Stimulated activated CD8-positive, alpha-beta memory T cell treated with anti-CD3 and anti-CD28 coated beads, Interleukin-7, amount 100 ng/mL, for 1 hour (primary cell): ENCODE measurements at regions not wholly inside any gene's neighbourhood (a gene's known extent, or its start where the extent isn't known, plus 50 kb on each side); places are given as distances from the start of the nearest gene placed in this dataset.
"Not testable (repeated sequence)": the region's sequence is repeated elsewhere in the genome, so short reads cannot be mapped to it uniquely, and the experiment has no call there.

Experiments
- DNase-seq, 2 donors: peaks; one replicate each; pipeline ENCODE4 v3.0.0-alpha.2; 2020; ENCODE audit warnings: low read depth in 2 of 2

GRCh38 chr3:109995377-109995776 lies 658.0 kb upstream of the DPPA4 start:
- DNase-seq: no peak

GRCh38 chr3:110001905-110002304 lies 664.6 kb upstream of the DPPA4 start:
- not testable (repeated sequence) for DNase-seq

DNA sequence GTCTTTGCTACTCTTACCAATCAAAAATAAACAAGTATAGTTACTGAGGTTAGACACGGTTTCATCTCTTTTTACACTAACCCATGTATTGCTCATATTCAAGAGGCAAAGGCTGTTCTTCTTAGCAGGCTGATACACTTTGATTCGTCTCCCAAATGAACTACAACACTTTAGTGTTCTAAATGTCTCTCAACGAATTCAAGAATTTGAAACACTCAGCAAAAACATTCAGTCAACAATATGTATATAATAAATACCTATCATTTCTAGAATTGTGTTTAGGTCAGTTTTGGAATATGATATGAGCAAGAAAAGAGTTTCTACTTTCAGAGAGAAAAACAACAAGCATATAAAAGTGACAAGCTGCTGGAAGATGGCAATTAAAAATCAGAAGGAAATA lies 669.6 kb upstream of the DPPA4 start:
- DNase-seq: no peak

DNA sequence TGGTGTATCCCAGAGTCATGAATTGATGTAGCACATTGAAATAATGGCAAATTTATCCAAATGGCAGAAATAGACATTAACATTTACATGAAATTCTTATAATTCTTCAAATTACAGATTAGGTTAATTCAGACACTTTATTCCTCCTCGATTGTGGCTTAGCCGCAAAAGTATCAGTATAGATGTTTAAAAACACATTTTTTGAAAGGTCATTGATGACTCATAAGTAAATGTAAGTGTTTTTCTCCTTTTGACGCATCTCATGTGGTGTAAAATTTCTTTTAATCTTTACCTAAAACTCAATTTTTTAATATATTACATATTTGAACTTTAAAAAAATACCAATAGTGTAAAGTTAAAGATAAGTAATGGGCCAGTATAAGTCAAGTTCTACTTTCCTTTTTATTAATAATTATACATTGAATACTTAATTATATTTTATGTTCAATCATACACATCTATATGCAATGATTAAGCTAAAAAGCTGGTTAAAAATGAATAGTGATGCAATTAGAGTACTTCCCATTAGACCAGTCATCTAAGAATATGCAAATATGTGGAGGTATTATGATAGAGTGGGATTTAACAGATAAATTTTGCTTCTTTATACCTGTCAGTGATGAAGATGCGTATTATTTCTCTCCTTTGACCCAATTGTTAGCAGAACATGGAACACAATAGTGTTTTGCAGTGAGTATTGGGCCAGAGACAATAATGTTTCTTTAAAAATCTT lies 678.1 kb upstream of the DPPA4 start:
- DNase-seq: no peak

- DNase-seq: no peak
Measured at GRCh38 chr3:110016235-110016815, 679.0 kb upstream of the DPPA4 start.

DNA sequence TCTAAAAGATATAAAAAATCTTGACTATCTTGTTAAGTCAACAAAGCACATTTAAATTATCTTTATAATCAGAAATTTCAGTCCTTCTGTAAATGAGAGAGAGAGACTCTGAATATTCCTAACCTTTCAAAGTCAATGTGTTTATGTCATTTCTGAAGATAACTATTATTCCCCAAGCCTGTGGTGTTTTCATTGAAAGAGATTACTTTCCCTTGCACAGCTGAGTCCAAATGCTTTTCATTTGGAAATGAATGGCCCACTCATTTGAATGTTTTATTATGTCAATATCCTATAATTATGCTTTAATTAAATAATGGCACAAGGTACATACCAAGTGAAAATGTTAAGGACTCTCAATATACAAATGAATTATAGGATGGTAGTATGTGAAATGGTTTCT lies 680.0 kb upstream of the DPPA4 start:
- no peak for DNase-seq

DNA sequence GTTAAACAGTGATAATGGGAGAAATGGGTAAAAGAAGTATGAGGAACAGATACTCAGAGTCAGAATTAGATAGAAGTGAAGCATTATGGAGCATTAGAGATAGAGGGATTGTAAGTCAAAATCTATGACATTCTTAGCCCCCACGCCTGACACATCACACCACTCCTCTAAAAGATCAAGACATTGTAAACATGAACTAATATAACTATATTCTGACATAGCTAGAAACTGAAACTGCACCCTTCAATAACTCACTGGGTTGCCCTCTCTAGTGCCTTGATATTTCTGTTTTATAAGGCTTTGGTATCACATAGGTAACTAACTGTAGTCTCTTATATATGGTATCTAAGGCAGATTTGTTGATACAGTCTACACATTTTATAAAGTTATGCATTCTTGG lies 684.3 kb upstream of the DPPA4 start:
- no peak for DNase-seq

DNA sequence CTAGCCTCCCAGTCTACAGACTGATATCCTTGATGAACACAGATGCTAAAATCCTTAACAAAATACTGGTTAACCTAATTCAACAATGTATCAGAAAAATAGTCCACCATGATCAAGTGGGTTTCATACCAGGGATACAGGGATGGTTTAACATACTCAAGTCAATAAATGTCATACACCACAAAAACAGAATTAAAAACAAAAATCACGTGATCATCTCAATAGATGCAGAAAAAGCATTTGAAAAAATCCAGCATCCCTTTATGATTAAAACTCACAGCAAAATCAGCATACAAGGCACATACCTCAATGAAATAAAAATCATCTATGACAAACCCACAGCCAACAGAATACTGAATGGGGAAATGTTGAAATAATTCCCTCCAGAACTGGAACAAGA lies 685.7 kb upstream of the DPPA4 start:
- DNase-seq: not testable (repeated sequence)

GRCh38 chr3:110026421-110026820 lies 689.1 kb upstream of the DPPA4 start:
- DNase-seq: no peak

GRCh38 chr3:110027446-110028080 lies 690.2 kb upstream of the DPPA4 start:
- no peak for DNase-seq

DNA sequence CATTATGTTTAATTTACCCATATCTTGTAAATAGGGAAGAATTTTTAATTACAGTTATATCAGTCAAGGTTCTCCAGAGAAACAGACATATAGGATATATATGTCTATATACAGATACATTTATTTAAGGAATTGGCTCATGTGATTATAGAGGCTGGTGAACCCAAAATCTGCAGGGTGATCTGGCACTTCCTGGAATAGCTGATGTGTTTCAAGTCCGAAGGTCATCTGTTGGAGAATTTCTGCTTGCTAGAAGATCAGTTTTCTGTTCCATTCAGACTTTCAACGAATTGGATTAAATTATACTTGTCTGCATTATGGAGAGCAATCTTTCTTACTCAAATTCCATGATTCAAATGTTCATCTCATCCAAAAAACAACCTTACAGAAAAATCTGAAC lies 694.6 kb upstream of the DPPA4 start:
- no peak for DNase-seq

GRCh38 chr3:110059431-110059830 lies 722.1 kb upstream of the DPPA4 start:
- no peak for DNase-seq

DNA sequence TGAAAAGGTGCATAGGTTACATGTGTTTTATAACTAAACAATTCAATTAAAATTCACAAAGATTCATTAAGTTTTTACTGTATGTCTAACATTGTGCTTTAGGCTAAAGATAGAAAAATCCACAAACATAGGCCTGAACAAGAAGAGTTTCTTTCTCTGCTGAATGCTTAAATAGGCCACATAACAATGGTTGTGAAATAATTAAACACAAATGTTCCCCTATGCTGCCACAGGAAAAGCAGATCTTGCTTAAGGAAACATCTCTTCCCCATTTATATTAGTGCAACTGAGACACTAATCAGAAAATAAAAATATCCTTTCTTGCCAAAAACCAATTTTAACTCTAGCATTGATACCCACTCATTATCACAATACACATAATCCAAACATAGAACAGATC lies 725.4 kb upstream of the DPPA4 start:
- DNase-seq: no peak

DNA sequence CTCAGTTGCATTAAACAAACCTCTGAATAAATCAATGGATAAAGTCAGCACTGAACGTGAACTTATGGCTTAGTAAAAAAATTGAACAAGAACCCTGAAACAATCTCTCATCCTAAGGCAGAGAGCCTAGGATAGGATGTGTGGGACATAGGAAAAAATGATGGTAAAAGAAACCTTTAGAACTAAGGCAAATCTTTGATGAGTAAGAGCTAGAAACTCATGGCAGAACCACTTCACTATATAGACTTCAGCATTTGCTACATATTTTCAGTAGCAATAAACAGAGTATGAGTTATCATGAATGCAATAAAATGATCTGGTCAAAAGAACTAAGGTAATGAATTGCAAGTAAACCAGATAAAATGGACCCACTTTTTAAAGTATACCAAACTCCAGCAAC lies 725.8 kb upstream of the DPPA4 start:
- DNase-seq: no peak

DNA sequence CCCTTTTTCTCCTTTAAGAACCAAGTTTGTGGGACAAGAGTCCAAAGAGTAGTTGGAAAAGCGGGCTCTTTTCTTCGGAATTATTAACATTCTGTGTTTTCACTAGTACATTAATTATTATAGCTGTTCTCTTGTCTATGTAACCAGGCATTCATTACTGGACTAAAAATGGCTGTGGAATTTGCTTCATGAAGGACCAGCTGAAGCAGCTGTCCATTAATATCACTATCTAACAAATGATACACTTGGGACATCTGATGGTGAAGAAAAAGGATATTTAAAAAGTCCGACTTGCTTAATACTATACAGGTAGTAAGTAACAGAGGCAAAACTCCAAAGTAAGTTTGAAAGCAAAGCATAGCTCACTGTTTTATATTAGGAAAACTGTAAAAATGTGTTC lies 728.9 kb upstream of the DPPA4 start:
- no peak for DNase-seq

DNA sequence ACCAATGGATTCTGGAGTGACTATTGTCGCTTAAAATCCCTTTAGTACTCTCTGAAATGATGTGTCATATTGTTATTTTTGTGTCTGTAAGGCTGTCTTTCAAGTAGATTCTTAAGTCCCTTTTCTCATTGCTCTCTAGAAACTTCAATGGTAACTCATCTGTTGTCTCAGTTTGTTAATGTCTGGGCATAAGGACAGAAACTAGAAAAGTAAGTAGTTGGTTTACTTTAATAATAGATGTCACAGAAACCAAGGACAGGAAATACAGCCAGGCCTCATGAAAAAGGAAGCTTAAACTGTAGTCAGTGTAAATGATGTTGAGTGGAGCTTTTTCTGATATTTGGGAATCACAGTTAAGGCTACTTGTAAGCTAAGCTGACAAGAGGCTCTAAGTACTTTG lies 730.2 kb upstream of the DPPA4 start:
- no peak for DNase-seq

- no peak for DNase-seq
Measured at GRCh38 chr3:110069761-110070160, 732.4 kb upstream of the DPPA4 start.

GRCh38 chr3:110070161-110070916 lies 733.0 kb upstream of the DPPA4 start:
- no peak for DNase-seq

DNA sequence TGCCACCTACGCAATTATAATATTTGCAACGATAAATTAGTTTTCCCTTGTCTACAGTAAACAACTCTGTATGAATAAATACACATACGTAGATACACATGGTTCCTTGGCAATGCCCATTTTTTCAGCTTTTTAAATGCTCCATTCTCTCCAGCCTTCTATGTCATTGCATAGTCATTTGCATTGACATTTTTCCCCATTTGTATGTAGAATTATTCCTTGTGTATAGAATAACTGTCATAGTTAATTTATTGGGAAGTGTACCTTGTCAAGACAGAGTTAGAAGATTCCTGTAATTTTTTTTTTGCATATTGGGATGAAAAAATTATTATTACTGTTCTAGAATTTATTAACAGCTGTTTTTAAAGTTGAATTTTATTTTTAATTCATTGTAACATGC lies 736.7 kb upstream of the DPPA4 start:
- DNase-seq: no peak

DNA sequence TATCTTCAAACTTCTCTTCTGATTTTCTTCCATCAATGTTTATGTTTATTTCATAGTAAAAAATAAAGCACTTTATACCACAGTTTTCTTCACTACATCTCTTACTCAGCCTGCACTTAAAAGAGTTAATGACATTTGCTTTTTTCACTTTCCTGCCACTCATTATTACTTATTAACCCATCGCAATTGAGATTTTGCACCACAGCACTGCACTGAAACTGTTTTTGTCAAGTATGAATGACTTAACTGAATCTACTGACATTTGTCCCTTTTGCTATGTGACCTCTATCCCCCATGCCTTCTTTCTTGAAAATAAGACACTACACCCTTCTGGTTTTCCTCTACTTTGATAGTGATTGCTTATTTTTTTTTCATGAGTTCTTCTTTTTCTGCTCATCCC lies 739.7 kb upstream of the DPPA4 start:
- no peak for DNase-seq

GRCh38 chr3:110093411-110093810 lies 756.1 kb upstream of the DPPA4 start:
- DNase-seq: no peak

DNA sequence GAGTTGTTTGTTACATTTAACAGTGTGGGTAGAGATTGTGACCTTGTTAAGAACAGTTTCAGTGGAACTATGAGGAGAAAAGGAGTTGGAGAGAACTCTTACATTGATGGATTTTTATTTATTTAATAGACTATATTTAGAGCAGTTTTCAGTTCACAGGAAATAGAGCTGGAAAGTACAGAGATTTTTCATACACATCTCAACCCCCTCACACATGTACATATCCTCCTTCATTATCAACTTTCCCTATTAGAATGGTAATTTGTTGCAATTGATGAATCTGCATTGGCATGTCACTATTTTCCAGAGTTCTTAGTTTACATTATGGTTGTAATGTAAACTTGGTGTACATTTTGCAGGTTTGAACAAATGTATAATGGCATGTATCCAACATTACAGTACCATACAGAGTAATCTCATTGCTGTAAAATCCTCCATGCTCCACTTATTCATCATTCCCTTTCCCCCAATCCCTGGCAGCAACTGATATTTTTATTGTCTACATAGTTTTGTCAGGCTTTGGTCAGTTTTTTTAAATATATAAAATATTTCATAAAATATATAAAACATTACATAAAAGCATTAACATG lies 756.6 kb upstream of the DPPA4 start:
- DNase-seq: no peak
